Common myeloid progenitor, CD34-positive (primary cell): ENCODE measurements at regions not wholly inside any gene's neighbourhood (a gene's known extent, or its start where the extent isn't known, plus 50 kb on each side); places are given as distances from the start of the nearest gene placed in this dataset.

Experiments
- CTCF ChIA-PET: fragments of 350-600 bp; sonication (Branson Sonifier 250); formaldehyde crosslinking; loops from one replicate; lab custom pipeline; 2021; ENCODE audit warnings: antibody characterized with exemption; lab: Charles Lee
- POLR2A ChIA-PET: fragments of 350-600 bp; sonication (Branson Sonifier 250); formaldehyde crosslinking; loops from one replicate; lab custom pipeline; 2021; ENCODE audit warnings: antibody characterized with exemption; lab: Charles Lee
- DNase-seq, 3 donors: peaks; one replicate each; pipeline versions ENCODE4 v3.0.0 to v3.0.0-alpha.2; 2013
- H3K27ac ChIP-seq, 2 experiments: 1 replicate in 1 of 2; 2 replicates in 1 of 2; pipeline ENCODE4 v1.7.0; 2013; ENCODE audit warnings: inconsistent platforms in 2 of 2, low read length in 2 of 2, mild to moderate bottlenecking in 2 of 2, low read depth in 1 of 2, moderate library complexity in 1 of 2; ENCODE audit not compliant: severe bottlenecking in 2 of 2, insufficient read depth in 1 of 2, poor library complexity in 1 of 2
- H3K27me3 ChIP-seq, 5 experiments: replicated peaks in 2 of 5; 1 replicate in 3 of 5; 2 replicates in 2 of 5; pipeline versions ENCODE4 v1.6.1 to v1.7.0; 2013; ENCODE audit warnings: low read length in 4 of 5, mild to moderate bottlenecking in 2 of 5, moderate library complexity in 2 of 5, inconsistent platforms in 1 of 5; ENCODE audit not compliant: insufficient read depth in 5 of 5, control insufficient read depth in 4 of 5
- H3K36me3 ChIP-seq, 4 experiments: 1 replicate in 2 of 4; 2 replicates in 2 of 4; pipeline versions ENCODE4 v1.6.1 to v1.7.0; 2013; ENCODE audit warnings: low read length in 3 of 4, control low read depth in 1 of 4, mild to moderate bottlenecking in 1 of 4; ENCODE audit not compliant: control insufficient read depth in 4 of 4, insufficient read depth in 4 of 4
- H3K4me1 ChIP-seq, 4 experiments: 1 replicate in 3 of 4; 2 replicates in 1 of 4; pipeline versions ENCODE4 v1.6.1 to v1.7.1; 2013; ENCODE audit warnings: low read length in 3 of 4, mild to moderate bottlenecking in 3 of 4, control low read depth in 1 of 4, inconsistent platforms in 1 of 4, moderate library complexity in 1 of 4; ENCODE audit not compliant: control insufficient read depth in 4 of 4, insufficient read depth in 4 of 4; ENCODE audit errors: control extremely low read depth in 1 of 4
- H3K4me3 ChIP-seq, 7 experiments: 1 replicate in 4 of 7; 2 replicates in 3 of 7; pipeline versions ENCODE4 v1.5.1 to v1.7.0; 2013; ENCODE audit warnings: mild to moderate bottlenecking in 7 of 7, low read length in 6 of 7, moderate library complexity in 6 of 7, inconsistent platforms in 2 of 7, low read depth in 2 of 7, control low read depth in 1 of 7; ENCODE audit not compliant: insufficient read depth in 4 of 7, control insufficient read depth in 1 of 7; ENCODE audit errors: extremely low read depth in 1 of 7
- H3K9me3 ChIP-seq, 5 experiments: 1 replicate in 4 of 5; 2 replicates in 1 of 5; pipeline versions ENCODE4 v1.6.1 to v1.7.1; 2013; ENCODE audit warnings: low read length in 4 of 5, mild to moderate bottlenecking in 2 of 5, inconsistent platforms in 1 of 5, low read depth in 1 of 5, moderate library complexity in 1 of 5; ENCODE audit not compliant: control insufficient read depth in 4 of 5, insufficient read depth in 2 of 5; ENCODE audit errors: control extremely low read depth in 1 of 5
- WGBS: methylation state at CpG from one replicate; pipeline ENCODE4 v1.1.5; 2013; ENCODE audit not compliant: insufficient coverage; 5-methylcytosine and 5-hydroxymethylcytosine counted together

DNA sequence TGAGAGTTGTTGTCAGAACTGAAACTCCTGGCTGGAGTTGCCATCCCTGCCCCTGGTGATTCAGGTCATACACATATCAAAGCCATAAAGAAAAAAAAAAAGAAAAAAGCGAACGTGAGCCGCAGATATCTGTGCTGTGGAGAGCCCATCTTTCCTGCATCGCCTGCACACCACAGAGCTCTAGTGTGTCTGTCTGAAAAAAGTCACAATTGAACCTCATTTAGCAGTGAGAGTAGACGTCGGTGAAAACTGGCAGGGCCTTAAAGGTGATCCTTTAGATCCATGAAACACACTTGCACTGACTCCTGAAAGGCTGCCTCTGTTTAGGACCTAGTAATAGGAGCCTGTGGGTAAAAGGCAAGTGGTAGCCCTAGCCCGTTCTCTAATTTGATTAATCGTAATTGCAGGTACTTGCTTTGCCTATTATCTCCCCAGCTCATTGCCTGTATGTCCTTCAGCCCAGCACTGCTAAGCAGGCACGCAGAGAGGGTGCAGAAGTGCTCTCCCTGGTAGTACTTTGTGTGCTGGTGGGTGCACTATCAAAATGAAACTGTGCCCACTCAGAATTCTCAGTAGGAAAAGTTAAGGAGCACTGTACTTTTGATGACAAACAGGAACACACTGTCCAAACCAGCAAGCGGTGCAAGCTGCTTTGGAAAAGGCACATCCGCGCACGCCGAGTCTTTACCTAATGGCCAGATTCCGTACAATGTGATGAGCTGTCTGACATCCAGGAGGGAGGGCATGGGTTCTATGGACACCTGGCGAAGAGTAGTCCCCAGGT lies 103.5 kb upstream of the ASB18 start:
- CTCF ChIA-PET: no interaction called here
- POLR2A ChIA-PET: no interaction called here
- Histone ChIP-seq H3K4me3 (no peak overlapping the region), H3K9me3 (no peaks in the 10 kb centered on the region), H3K27ac (no peak overlapping the region), H3K36me3 (no peaks in the 10 kb centered on the region), H3K27me3 (peaks cover 4 to 80% (median 37%) of the 10 kb centered on the region in 5 experiments), H3K4me1 (peaks cover 0 to 13% (median 12%) of the 10 kb centered on the region in 4 experiments)
- no peak for DNase-seq
- 96% methylated on average over 14 of the region's 16 CpGs for WGBS

- CTCF ChIA-PET: no interaction called here
- WGBS: 98% methylated on average over 11 of the region's 14 CpGs
- no peak for DNase-seq
Observed at GRCh38 chr2:236369661-236370062, 105.5 kb upstream of the ASB18 start.

DNA sequence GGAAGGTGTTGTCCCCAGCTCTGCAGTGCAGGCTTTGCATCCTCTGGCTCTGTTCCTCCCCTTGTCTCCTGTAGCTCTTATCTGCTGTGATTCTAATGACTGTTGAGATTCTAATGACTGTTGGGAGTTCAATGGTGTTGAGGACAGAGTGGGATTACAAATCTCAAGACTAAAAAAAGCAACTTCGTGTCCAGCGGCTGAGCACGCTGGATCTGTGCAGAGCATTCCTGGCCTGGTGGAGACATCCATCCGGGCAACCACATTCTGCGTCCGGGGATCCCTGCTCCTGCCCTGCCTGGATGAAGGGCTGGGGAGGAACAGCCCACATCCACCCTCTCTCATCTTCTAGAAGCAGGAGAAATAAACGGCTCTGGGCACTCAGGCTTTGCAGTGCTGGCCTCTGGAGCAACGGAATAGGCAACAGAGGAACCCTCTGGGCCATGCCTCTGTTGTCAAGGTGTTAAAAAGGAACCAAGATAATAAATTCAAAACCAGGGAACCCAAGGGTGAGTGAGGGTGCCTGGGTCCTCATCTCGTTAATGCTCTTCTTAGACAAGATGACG lies 106.7 kb upstream of the ASB18 start:
- H3K36me3 ChIP-seq: no peaks in the 10 kb centered on the region
- H3K4me1 ChIP-seq: peaks cover 0 to 11% (median 10%) of the 10 kb centered on the region in 4 experiments
- no peak overlapping the region for H3K4me3 ChIP-seq
- no peak overlapping the region for H3K27ac ChIP-seq
- ChIA-PET CTCF (no interaction called here), POLR2A (no interaction called here)
- DNase-seq: no peak
- H3K9me3 ChIP-seq: no peaks in the 10 kb centered on the region
- H3K27me3 ChIP-seq: peaks cover 4 to 53% (median 24%) of the 10 kb centered on the region in 5 experiments
- WGBS: 97% methylated on average over 10 of the region's 10 CpGs

More at GRCh38 chr2:236369661-236370062, 105.5 kb upstream of the ASB18 start:
- POLR2A ChIA-PET: interaction anchor here (0.6 kb wide), 1 partner anchor 27 kb away, joined by 3 read pairs; no protein-coding TSS in a partner anchor
- H3K4me3 ChIP-seq: no peak overlapping the region
- H3K36me3 ChIP-seq: no peaks in the 10 kb centered on the region
- no peak overlapping the region for H3K27ac ChIP-seq
- H3K4me1 ChIP-seq: peaks cover 0 to 13% (median 12%) of the 10 kb centered on the region in 4 experiments
- H3K27me3 ChIP-seq: peaks cover 4 to 64% (median 25%) of the 10 kb centered on the region in 5 experiments
- H3K9me3 ChIP-seq: no peaks in the 10 kb centered on the region

GRCh38 chr2:236375973-236376476 lies 111.8 kb upstream of the ASB18 start:
- ChIA-PET CTCF (no interaction called here), POLR2A (no interaction called here)
- Histone ChIP-seq H3K4me1 (no peaks in the 10 kb centered on the region), H3K4me3 (no peak overlapping the region), H3K27ac (no peak overlapping the region), H3K36me3 (no peaks in the 10 kb centered on the region), H3K27me3 (peaks cover 0 to 29% (median 15%) of the 10 kb centered on the region in 5 experiments), H3K9me3 (peaks cover 0 to 2% (median 0%) of the 10 kb centered on the region in 5 experiments)
- 93% methylated on average over 4 of the region's 5 CpGs for WGBS
- DNase-seq: no peak

GRCh38 chr2:236376566-236377244 lies 112.5 kb upstream of the ASB18 start:
- ChIA-PET CTCF (no interaction called here), POLR2A (no interaction called here)
- Histone ChIP-seq H3K36me3 (no peaks in the 10 kb centered on the region), H3K4me3 (no peak overlapping the region), H3K9me3 (peaks cover 0 to 2% (median 0%) of the 10 kb centered on the region in 5 experiments), H3K4me1 (no peaks in the 10 kb centered on the region), H3K27ac (no peak overlapping the region), H3K27me3 (peaks cover 0 to 23% (median 8%) of the 10 kb centered on the region in 5 experiments)
- WGBS: 97% methylated on average over 5 of the region's 7 CpGs
- DNase-seq: no peak

GRCh38 chr2:236380051-236380612 lies 115.9 kb upstream of the ASB18 start:
- no peaks in the 10 kb centered on the region for H3K36me3 ChIP-seq
- CTCF ChIA-PET: no interaction called here
- no peaks in the 10 kb centered on the region for H3K4me1 ChIP-seq
- no peak overlapping the region for H3K4me3 ChIP-seq
- H3K27me3 ChIP-seq: peaks cover 0 to 12% (median 0%) of the 10 kb centered on the region in 5 experiments
- POLR2A ChIA-PET: no interaction called here
- no peak for DNase-seq
- WGBS: 97% methylated on average over 14 of the region's 16 CpGs
- H3K9me3 ChIP-seq: peaks cover 0 to 2% (median 0%) of the 10 kb centered on the region in 5 experiments
- H3K27ac ChIP-seq: no peak overlapping the region
